HG02571 (cell line): ENCODE measurements at regions not wholly inside any gene's neighbourhood (a gene's known extent, or its start where the extent isn't known, plus 50 kb on each side); places are given as distances from the start of the nearest gene placed in this dataset.
"Not testable (repeated sequence)": the region's sequence is repeated elsewhere in the genome, so short reads cannot be mapped to it uniquely, and the experiment has no call there.

Experiments
- ATAC-seq: cut with Tn5 transposase; IDR thresholded peaks from one replicate; pipeline ENCODE4 v1.9.1; 2021; ENCODE audit warnings: mild to moderate bottlenecking, moderate library complexity; ENCODE audit not compliant: unreplicated experiment

DNA sequence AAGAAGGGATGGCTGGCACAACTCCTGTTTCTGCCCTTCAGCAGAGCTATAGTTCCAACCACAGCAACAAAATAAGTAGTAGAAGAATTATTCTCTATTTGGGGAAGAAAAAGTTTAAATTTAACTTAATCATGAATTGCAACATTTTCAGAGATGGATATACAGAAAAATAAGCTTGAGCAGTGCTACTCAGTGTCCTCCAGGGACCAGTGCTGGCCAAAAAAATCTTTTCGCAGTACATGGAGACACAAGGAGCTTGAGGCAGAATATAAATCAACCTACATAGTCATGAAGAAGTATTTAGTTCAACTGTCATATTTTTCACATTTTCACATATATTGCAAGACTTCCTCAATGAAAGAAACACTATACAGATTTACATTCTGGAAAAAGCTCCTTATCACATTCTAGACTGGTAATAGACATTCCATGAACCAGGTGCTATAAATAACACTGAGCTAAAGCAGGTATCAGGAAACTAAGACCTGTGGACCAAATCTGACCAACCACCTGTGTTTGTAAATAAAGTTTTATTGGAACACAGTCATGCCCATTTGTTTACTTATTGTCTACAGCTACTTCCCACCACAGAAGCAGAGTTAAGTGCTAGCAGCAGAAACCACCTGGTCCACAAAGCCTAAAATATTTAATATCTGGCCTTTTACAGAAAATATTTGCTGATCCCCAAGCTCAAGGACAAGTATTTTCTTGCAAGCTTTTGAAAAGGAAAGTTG is 101.9 kb downstream of the RGS21 start:
- no peak for ATAC-seq

DNA sequence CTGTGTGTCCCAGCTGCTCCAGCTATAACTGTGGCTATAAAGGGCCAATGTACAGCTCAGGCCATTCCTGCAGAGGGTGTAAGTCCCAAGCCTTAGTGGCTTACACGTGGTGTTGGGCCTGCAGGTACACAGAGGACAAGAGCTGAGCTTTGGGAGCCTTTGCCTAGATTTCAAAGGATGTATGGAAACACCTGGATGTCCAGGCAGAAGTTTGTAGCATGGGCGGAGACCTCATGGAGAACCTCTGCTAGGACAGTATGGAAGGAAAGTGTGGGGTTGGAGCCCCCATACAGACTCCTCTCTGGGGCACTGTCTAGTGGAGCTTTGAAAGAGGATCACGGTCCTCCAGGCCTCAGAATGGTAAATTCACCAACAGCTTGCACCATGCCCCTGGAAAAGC is 113.9 kb downstream of the RGS21 start:
- no peak for ATAC-seq

- ATAC-seq, result no peak
Observed at GRCh38 chr1:192435704-192436103, 118.9 kb downstream of the RGS21 start.

- no peak for ATAC-seq
Observed at GRCh38 chr1:192436441-192437078, 119.8 kb downstream of the RGS21 start.

- no peak for ATAC-seq
Observed at GRCh38 chr1:192438737-192439136, 121.9 kb downstream of the RGS21 start.

- ATAC-seq, result no peak
Observed at GRCh38 chr1:192439373-192440025, 122.7 kb downstream of the RGS21 start.

DNA sequence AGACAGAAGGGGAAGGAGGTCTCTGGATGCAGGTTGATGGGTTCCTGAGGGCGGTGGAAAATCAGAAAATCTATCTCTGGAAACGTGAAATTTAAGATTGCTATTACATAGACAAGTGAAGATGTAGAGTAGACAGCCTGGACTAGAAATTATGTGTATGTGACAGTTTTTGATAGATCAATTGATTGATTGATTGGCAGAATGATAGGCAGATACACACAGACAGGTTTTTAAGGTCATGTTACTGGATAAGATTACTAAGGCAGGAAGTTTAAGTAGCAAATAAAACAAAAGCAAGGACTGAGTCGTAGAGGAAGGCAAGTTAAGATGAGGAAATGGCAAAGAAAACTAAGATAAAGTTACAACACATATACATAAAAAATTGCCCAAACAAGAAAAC is 124.7 kb downstream of the RGS21 start:
- ATAC-seq, result no peak

- ATAC-seq, result no peak
Observed at GRCh38 chr1:192442736-192443135, 125.9 kb downstream of the RGS21 start.

DNA sequence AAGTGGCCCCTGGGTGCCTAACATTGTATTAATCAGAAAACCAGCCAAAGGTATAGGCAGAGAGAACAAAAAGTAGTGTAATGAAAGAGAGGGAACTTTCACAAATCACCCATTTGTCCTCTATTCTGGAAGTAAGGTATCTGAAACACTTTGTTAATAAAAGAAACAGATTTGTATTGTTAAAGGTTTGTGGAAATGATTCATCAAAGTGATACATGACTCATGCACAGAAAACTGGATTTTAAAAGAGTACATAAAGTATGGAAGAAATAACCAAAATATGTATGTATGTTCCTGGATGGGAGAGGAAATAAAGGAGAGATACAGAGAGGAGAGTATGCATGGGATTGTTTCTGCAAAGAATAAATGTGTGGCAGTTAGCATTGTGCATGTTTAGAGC is 126.8 kb downstream of the RGS21 start:
- ATAC-seq, result no peak

- no peak for ATAC-seq
Observed at GRCh38 chr1:192445241-192445640, 128.4 kb downstream of the RGS21 start.

DNA sequence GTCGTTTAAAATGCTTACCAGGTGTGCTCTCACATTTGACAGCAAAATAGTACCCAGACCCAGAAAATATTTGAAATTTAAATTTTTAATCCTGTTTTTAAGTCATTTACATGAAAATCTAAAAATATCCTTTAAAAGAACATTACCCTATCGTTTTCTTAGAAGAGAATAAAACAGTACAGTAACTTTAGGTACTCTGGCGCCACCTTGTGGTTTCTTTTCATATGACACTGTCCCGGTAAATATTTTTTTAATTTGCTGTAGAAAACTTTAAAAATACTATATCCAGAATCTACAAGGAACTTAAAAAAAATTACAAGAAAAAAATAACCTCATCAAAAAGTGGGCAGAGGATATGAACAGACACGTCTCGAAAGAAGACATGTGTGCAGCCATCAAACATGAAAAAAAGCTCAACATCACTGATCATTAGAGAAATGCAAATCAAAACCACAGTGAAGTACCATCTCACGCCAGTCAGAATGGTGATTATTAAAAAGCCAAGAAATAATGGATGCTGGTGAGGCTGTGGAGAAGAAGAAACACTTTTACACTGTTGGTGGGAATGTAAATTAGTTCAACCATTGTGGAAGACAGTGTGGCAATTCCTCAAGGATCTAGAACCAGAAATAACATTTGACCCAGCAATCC is 129.2 kb downstream of the RGS21 start:
- peak; percentile 68 for ATAC-seq

DNA sequence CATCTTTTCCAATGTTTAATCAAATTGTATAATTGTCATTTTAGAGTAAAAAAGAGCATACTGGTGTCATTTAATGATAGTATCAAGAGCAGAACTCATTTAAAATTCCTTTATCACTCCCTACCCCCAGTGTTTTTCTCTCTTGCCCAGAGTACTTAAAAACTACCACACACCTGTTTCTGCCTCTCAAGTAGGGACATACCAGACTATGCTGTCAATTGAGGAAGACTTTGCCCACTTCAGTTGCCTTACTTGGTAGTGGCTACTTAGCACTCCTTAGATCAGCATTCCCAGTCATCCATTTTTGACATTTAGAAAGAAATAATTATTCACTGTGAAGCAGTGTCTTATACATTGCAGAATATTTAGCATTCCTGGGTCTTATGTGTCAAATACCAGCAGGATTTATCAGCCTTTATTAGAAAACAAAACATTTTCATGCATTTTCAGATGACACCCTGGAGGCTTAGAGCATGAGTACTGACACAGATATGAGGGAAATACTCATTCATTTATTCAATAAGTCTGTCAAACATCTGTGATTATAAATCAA is 127.5 kb upstream of the RGS1 start:
- ATAC-seq, result no peak

- ATAC-seq, result no peak
Observed at GRCh38 chr1:192453360-192453992, 122.1 kb upstream of the RGS1 start.

DNA sequence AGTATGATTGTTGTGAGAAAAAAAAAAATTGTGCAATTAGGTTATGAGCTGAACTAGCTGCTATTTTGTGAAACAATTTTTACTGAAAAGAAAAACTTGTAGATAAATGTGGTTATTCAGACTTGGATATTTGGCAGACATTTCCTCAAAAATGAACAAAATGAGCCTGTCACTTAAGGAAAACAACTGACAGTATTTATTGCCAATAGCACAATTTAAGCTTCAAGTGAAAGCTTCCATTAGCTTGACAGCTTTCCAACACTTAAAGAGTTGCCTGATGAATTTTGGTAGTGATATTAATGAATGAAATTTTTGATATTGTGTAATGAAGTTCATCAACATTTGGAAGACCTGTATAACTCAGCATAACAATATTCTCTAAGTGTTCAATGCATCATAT is 116.1 kb upstream of the RGS1 start:
- ATAC-seq, result no peak

DNA sequence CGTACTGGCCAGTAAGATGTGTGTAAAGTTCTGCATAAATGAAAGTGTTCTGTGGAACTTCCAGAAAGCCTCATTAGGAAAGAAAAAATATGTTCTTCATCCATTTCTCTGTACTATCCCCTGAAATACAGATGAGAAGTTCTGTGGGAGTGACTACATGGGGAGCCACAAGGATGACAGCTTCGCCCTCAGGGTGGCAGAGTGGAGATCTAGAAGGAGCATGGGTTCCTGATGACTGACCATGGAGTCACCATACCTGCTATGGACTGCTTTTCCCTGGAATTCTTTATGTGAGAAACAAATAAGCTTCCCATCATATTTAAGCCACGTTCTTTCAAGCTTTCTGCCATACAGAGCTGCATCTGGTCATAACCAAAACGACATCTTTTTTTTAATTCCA is 113.9 kb upstream of the RGS1 start:
- no peak for ATAC-seq

DNA sequence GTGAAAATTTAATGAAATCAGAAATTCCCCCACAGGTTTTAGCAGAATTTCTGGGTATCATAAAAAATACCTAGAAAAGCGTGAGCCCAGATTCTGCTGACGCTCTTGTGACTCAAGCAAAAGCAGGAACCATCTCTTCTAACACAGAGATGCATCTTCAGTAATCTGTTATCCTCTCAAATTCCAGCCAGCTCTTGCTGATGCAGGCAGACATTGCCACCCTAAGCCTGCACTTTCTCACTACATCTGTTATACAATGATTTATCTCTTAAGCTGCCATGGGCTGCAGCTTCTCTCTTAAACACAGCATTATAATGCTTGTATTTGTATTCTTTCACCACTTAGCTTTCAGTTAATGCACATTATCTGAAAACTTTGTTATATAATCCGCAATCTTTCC is 113.0 kb upstream of the RGS1 start:
- ATAC-seq, result no peak

DNA sequence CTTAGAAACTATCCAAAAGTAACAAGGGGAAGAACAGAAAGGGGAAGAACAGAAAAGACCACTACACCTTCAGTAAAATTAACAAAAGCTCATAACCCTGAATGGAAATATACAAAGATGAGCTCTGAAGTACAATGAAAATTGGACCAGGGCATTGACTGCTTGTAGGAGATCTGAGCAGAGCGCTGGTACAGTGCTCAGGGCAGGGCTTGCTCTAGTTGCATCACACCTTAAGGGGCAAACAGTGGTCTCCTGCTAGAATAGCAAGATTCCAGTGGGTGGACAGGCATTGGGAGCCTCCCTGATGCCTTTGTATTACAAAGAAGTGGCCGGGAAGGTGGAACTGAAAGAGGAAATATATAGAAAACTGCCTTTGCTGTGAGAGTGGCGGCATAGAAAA is 111.9 kb upstream of the RGS1 start:
- ATAC-seq, result no peak

- ATAC-seq, result not testable (repeated sequence)
Observed at GRCh38 chr1:192465221-192465620, 110.4 kb upstream of the RGS1 start.

DNA sequence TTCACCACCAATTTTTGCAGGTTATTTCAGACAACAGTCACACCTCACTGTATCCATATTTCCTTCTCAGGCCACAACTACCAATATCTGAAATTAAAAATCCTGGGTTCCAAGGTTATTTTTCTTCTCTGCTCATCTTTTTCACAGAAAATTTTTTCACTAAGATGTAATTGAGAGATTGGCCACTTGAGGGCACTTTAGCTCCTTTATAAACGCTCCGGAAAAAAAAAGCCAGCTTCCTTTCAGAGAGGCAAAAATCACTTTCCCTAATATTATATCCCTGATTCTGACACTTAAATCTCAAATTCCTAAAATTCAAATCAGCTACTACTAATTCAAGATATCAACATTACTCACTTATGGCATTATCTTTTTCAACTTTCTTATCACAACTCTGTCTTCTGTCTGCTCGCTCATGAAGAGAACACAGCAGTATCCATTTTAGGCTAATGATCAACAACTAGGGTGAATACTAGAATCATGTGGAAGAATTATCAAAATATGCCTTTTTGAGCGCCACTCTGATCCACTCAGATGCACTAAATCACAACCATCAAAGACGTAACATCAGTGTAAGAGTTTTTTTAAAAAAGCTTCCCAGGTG is 101.4 kb upstream of the RGS1 start:
- no peak for ATAC-seq

GRCh38 chr1:192475329-192475728 is 100.2 kb upstream of the RGS1 start:
- no peak for ATAC-seq

DNA sequence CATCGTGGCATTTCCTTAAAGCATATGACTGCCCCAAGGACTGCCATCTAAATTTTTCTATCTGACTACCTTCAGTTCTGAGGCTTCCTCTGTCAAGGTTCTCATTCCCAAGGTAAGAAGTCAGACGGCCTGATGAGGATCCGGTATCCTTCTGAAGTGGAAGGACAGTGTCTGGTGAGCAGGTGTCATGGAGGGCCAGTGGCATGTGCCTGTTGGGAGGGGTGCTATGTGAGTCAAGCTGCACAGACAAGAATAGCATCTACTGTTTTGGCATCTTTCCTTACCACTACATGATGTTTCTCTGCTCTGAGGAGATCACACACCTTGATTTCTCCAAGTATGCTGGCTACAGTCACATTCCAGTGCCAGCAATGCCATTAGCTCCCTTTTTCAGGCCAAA is 99.6 kb upstream of the RGS1 start:
- no peak for ATAC-seq
